ENCODE measurements at regions not wholly inside any gene's neighbourhood (a gene's known extent, or its start where the extent isn't known, plus 50 kb on each side); places are given as distances from the start of the nearest gene placed in this dataset.

DNA sequence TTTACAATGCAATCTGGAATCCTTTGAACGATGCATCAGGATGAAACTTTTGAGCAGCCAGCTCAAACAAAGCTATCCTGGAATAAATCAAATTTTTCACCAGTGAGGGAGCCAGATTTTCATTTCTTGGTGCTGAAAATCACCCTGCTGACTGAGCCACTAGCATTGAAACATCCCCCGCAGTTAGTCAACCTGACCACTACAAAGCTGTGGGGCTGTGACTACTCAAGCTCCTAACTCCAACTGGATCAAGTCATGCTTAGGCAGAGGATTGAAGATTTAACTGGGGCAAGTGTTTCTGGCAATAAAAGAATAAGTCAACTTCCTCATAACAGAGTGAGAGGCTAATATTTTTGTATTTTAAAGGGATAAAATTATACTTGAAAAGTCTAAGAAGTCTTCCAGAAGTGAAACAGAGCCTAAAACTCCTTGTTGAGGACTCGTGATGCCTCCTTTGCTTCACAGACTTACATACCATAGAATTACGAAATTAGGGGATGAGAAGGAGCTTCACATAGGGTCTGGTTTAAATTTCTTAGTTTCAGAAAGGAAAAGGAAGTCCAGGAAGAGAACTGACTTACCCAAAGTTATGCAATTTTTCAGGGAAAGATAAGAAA lies 177.8 kb downstream of the SERPINI1 start:
- no peak for TF ChIP-seq EZH2 (IDR thresholded peaks at IDR 0.05; ENCODE audit: borderline replicate concordance)
- TF ChIP-seq, protein P1, sequence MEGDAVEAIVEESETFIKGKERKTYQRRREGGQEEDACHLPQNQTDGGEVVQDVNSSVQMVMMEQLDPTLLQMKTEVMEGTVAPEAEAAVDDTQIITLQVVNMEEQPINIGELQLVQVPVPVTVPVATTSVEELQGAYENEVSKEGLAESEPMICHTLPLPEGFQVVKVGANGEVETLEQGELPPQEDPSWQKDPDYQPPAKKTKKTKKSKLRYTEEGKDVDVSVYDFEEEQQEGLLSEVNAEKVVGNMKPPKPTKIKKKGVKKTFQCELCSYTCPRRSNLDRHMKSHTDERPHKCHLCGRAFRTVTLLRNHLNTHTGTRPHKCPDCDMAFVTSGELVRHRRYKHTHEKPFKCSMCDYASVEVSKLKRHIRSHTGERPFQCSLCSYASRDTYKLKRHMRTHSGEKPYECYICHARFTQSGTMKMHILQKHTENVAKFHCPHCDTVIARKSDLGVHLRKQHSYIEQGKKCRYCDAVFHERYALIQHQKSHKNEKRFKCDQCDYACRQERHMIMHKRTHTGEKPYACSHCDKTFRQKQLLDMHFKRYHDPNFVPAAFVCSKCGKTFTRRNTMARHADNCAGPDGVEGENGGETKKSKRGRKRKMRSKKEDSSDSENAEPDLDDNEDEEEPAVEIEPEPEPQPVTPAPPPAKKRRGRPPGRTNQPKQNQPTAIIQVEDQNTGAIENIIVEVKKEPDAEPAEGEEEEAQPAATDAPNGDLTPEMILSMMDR (IDR thresholded peaks at IDR 0.05; ENCODE audit: poor library complexity), result no peak

Measured in hepatocyte (in vitro differentiated cells).